ENCODE measurements at regions not wholly inside any gene's neighbourhood (a gene's known extent, or its start where the extent isn't known, plus 50 kb on each side); places are given as distances from the start of the nearest gene placed in this dataset.
A peak's percentile ranks its signal among the peaks of the same experiment; 100 is the strongest.

DNA sequence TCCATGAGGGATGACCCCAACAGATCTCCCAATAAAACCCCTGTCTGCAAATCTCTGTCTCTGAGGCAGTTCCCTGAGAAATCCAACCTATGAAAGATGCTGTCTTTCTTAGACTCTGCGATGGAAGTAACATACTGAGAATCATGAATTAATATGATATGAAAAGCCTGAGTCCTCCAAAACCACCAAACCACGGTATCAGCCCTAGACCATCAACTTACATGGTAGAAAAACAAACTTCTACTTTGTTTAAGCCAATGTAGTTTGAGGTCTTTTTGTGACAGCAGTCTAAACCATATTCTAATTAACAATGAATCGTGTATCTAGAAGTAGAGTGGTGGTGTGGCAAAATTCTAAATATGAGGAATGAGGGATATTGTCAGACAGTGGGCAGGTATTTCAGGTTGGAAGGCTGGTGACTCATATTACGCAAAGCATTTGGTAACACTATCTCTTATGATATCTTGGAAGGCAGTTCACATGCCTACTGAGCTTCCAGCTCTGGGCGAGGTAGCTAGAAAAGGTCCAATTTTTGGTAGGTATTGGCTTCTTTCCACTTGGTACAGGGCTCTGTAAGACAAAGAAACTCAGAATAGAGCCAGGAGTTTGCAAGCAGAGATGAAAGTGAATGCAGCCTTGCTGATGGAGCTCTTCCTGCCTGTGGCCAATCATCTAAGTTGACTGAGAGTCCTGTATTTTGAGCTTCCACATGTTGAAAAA is 215.8 kb downstream of the ZFP36L2 start:
- in situ Hi-C loops (cut with MboI; ENCODE audit: low sequenced_read_pairs in 4 of 4) (no loop called here), intact Hi-C loops (cut with DNase I; ENCODE audit: low total_unique reads) (no loop called here)
- Histone ChIP-seq H3K36me3 (no peaks in the 10 kb centered on the region), H3K27me3 (no peaks in the 10 kb centered on the region), H3K27ac (no peak overlapping the region), H3K9me3 (no peaks in the 10 kb centered on the region), H3K4me1 (no peaks in the 10 kb centered on the region), H3K4me3 (no peak overlapping the region)
- DNase-seq (no peak), ATAC-seq (peak in 1 of 2 donors; percentile 33)
- TF ChIP-seq, protein P1, sequence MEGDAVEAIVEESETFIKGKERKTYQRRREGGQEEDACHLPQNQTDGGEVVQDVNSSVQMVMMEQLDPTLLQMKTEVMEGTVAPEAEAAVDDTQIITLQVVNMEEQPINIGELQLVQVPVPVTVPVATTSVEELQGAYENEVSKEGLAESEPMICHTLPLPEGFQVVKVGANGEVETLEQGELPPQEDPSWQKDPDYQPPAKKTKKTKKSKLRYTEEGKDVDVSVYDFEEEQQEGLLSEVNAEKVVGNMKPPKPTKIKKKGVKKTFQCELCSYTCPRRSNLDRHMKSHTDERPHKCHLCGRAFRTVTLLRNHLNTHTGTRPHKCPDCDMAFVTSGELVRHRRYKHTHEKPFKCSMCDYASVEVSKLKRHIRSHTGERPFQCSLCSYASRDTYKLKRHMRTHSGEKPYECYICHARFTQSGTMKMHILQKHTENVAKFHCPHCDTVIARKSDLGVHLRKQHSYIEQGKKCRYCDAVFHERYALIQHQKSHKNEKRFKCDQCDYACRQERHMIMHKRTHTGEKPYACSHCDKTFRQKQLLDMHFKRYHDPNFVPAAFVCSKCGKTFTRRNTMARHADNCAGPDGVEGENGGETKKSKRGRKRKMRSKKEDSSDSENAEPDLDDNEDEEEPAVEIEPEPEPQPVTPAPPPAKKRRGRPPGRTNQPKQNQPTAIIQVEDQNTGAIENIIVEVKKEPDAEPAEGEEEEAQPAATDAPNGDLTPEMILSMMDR (IDR thresholded peaks at IDR 0.05 in 4 of 5, conservative IDR thresholded peaks at IDR 0.05 in 1 of 5), result no peak
- TF ChIP-seq POLR2A (IDR thresholded peaks at IDR 0.05), result no peak

DNA sequence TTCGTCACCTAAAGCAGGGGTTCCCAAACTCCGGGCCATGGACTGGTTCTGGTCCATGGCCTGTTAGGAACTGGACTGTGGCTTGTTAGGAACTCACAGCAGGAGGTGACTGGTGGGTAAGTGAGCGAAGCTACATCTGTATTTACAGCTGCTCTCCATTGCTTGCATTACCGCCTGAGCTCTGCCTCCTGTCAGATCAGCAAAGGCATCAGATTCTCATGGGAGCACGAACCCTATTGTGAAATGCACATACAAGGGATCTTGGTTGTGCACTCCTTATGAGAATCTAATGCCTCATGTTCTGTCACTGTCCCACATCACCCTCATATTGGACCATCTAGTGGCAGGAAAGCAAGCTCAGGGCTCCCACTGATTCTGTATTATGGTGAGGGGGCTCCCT is 217.0 kb downstream of the ZFP36L2 start:
- Histone ChIP-seq H3K27me3 (no peaks in the 10 kb centered on the region), H3K9me3 (no peaks in the 10 kb centered on the region), H3K36me3 (no peaks in the 10 kb centered on the region), H3K4me1 (no peaks in the 10 kb centered on the region), H3K4me3 (no peak overlapping the region), H3K27ac (no peak overlapping the region)
- intact Hi-C loops (cut with DNase I; ENCODE audit: low total_unique reads) (no loop called here), in situ Hi-C loops (cut with MboI; ENCODE audit: low sequenced_read_pairs in 4 of 4) (no loop called here)
- ATAC-seq (no peak), DNase-seq (no peak)
- TF ChIP-seq POLR2A (IDR thresholded peaks at IDR 0.05), result no peak
- TF ChIP-seq, protein P1 (IDR thresholded peaks at IDR 0.05 in 4 of 5, conservative IDR thresholded peaks at IDR 0.05 in 1 of 5), result no peak

DNA sequence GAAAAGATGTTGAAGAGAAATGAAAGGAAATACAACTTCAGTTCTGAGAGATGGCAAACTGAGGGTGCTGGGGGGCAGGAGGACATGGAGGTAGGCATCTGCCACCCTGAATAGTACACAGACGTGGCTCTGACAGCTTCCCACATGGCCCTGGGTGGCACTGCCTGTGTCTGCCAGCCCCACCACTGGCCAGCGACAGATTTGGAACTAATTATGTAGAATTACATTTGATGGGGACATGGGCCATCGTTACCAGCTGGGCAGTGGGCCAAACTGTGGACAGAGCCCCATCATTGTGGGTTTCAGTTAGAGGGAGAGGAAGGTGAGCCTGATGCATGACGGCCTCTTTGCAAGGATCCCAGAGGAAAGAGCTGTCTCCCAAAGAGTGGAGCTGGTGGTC is 216.0 kb upstream of the HAAO start:
- Histone ChIP-seq H3K36me3 (no peaks in the 10 kb centered on the region), H3K4me3 (no peak overlapping the region), H3K9me3 (no peaks in the 10 kb centered on the region), H3K4me1 (no peaks in the 10 kb centered on the region), H3K27ac (no peak overlapping the region), H3K27me3 (no peaks in the 10 kb centered on the region)
- in situ Hi-C loops (cut with MboI; ENCODE audit: low sequenced_read_pairs in 4 of 4), result no loop called here
- TF ChIP-seq, protein P1 (IDR thresholded peaks at IDR 0.05 in 4 of 5, conservative IDR thresholded peaks at IDR 0.05 in 1 of 5), result no peak
- no peak for TF ChIP-seq POLR2A (IDR thresholded peaks at IDR 0.05)
- DNase-seq (no peak), ATAC-seq (no peak)
- intact Hi-C loops (cut with DNase I; ENCODE audit: low total_unique reads), result no loop called here

DNA sequence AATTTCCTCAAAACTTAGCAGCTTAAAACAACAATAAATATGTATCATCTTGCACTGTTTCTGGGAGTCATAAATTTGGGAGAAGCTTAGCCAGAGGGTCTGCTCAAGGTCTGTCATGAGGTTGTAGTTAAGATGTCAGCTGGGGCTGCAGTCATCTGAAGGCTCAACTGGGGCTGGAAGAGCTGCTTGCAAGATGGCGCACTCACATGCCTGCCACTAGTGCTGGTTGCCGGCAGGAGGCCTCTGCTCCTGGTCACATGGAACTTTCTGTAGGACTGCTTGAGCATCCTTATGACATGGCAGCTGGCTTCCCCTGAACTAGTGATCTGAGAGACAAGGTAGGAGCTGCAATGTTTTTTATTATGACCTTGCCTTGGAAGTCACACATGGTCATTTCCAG is 215.5 kb upstream of the HAAO start:
- TF ChIP-seq, protein P1 (IDR thresholded peaks at IDR 0.05 in 4 of 5, conservative IDR thresholded peaks at IDR 0.05 in 1 of 5), result no peak
- TF ChIP-seq POLR2A (IDR thresholded peaks at IDR 0.05), result no peak
- in situ Hi-C loops (cut with MboI; ENCODE audit: low sequenced_read_pairs in 4 of 4), result no loop called here
- Histone ChIP-seq H3K36me3 (no peaks in the 10 kb centered on the region), H3K27ac (no peak overlapping the region), H3K27me3 (no peaks in the 10 kb centered on the region), H3K9me3 (no peaks in the 10 kb centered on the region), H3K4me3 (no peak overlapping the region), H3K4me1 (no peaks in the 10 kb centered on the region)
- intact Hi-C loops (cut with DNase I; ENCODE audit: low total_unique reads), result no loop called here
- DNase-seq (no peak), ATAC-seq (no peak)

All from gastrocnemius medialis (tissue), 4 donors.